AG20443 (cell line): ENCODE measurements at regions not wholly inside any gene's neighbourhood (a gene's known extent, or its start where the extent isn't known, plus 50 kb on each side); places are given as distances from the start of the nearest gene placed in this dataset.
A peak's percentile ranks its signal among the peaks of the same experiment; 100 is the strongest.
"Not testable (repeated sequence)": the region's sequence is repeated elsewhere in the genome, so short reads cannot be mapped to it uniquely, and the experiment has no call there.

Source experiments
- DNase-seq: peaks from one replicate; pipeline ENCODE4 v3.0.0; 2012; ENCODE audit warnings: low spot score, mixed read lengths

GRCh38 chr6:169101036-169101805 is 152.4 kb downstream of the THBS2 start:
- no peak for DNase-seq

- DNase-seq, result no peak
These were observed 154.0 kb downstream of the THBS2 start for GRCh38 chr6:169099411-169100202.

GRCh38 chr6:169098651-169099050 is 155.0 kb downstream of the THBS2 start:
- DNase-seq, result not testable (repeated sequence)

- no peak for DNase-seq
These were observed 155.5 kb downstream of the THBS2 start for GRCh38 chr6:169098116-169098515.

GRCh38 chr6:169097381-169097959 is 156.2 kb downstream of the THBS2 start:
- DNase-seq, result peak; percentile 74

GRCh38 chr6:169096388-169096787 is 157.3 kb downstream of the THBS2 start:
- no peak for DNase-seq

GRCh38 chr6:169095153-169095552 is 158.5 kb downstream of the THBS2 start:
- DNase-seq, result no peak

GRCh38 chr6:169094552-169094950 is 159.1 kb downstream of the THBS2 start:
- DNase-seq, result no peak

- DNase-seq, result no peak
These were observed 159.7 kb downstream of the THBS2 start for GRCh38 chr6:169093770-169094551.

GRCh38 chr6:169093066-169093723 is 160.5 kb downstream of the THBS2 start:
- DNase-seq, result no peak

- DNase-seq, result no peak
These were observed 161.3 kb downstream of the THBS2 start for GRCh38 chr6:169092375-169092774.

GRCh38 chr6:169090514-169091127 is 163.0 kb downstream of the THBS2 start:
- DNase-seq, result not testable (repeated sequence)

- no peak for DNase-seq
These were observed 164.9 kb downstream of the THBS2 start for GRCh38 chr6:169088762-169089161.

GRCh38 chr6:169087443-169088041 is 166.1 kb downstream of the THBS2 start:
- peak; percentile 54 for DNase-seq

- DNase-seq, result not testable (repeated sequence)
These were observed 167.0 kb downstream of the THBS2 start for GRCh38 chr6:169086616-169087015.

GRCh38 chr6:169086020-169086419 is 167.6 kb downstream of the THBS2 start:
- DNase-seq, result no peak

- no peak for DNase-seq
These were observed 168.2 kb downstream of the THBS2 start for GRCh38 chr6:169085466-169085865.

GRCh38 chr6:169084557-169084956 is 169.1 kb downstream of the THBS2 start:
- DNase-seq, result not testable (repeated sequence)

GRCh38 chr6:169084067-169084466 is 169.6 kb downstream of the THBS2 start:
- no peak for DNase-seq

- DNase-seq, result no peak
These were observed 170.2 kb downstream of the THBS2 start for GRCh38 chr6:169083508-169083874.
